Stomach (tissue), 4 donors: ENCODE measurements at regions not wholly inside any gene's neighbourhood (a gene's known extent, or its start where the extent isn't known, plus 50 kb on each side); places are given as distances from the start of the nearest gene placed in this dataset.

ENCODE experiments used
- EP300 ChIP-seq: sonication (generic); formaldehyde crosslinking; IDR thresholded peaks from one replicate; pipeline ENCODE4 v1.6.1; 2017; ENCODE audit warnings: antibody characterized with exemption
- TF ChIP-seq, protein P1 (sequence below), 7 experiments: fragments of 450-650 bp in 4 of 7; fragments of 200-600 bp in 3 of 7; sonication (generic) in 3 of 7; IDR thresholded peaks; one replicate each; pipeline ENCODE4 v1.5.1; 2016 to 2019; ENCODE audit warnings: antibody characterized with exemption in 7 of 7, control low read depth in 2 of 7, mild to moderate bottlenecking in 1 of 7

DNA sequence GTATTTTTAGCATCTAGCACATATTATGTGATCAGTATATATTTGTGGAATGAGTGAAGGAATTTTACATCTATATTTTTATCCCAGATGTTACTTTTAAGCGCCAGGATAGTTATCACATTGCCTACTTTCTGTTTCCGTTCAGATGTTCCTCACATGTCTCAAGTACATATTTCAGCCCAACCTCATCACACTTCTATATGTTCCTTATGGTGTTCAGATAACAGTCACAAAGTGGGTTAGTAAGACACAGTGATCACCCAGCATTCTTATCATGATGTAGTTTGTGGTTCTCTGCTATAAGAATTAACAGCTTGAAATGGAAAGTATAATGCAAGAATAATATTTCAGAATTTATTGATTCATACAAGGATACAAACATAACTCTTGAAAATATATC lies 170.0 kb upstream of the RASA1 start:
- TF ChIP-seq, protein P1, sequence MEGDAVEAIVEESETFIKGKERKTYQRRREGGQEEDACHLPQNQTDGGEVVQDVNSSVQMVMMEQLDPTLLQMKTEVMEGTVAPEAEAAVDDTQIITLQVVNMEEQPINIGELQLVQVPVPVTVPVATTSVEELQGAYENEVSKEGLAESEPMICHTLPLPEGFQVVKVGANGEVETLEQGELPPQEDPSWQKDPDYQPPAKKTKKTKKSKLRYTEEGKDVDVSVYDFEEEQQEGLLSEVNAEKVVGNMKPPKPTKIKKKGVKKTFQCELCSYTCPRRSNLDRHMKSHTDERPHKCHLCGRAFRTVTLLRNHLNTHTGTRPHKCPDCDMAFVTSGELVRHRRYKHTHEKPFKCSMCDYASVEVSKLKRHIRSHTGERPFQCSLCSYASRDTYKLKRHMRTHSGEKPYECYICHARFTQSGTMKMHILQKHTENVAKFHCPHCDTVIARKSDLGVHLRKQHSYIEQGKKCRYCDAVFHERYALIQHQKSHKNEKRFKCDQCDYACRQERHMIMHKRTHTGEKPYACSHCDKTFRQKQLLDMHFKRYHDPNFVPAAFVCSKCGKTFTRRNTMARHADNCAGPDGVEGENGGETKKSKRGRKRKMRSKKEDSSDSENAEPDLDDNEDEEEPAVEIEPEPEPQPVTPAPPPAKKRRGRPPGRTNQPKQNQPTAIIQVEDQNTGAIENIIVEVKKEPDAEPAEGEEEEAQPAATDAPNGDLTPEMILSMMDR (IDR thresholded peaks at IDR 0.05), result no peak
- TF ChIP-seq EP300, result no peak
